GM18870 (cell line): ENCODE measurements at regions not wholly inside any gene's neighbourhood (a gene's known extent, or its start where the extent isn't known, plus 50 kb on each side); places are given as distances from the start of the nearest gene placed in this dataset.

Experiments
- ATAC-seq: cut with Tn5 transposase; IDR thresholded peaks from one replicate; pipeline ENCODE4 v1.9.1; 2021; ENCODE audit warnings: moderate library complexity; ENCODE audit not compliant: unreplicated experiment

GRCh38 chrX:16488959-16489358 lies 161.0 kb upstream of the S100G start:
- no peak for ATAC-seq

GRCh38 chrX:16491461-16491860 lies 158.5 kb upstream of the S100G start:
- ATAC-seq = no peak

- no peak for ATAC-seq
Measured at GRCh38 chrX:16496175-16496574, 153.8 kb upstream of the S100G start.

- ATAC-seq = no peak
Measured at GRCh38 chrX:16511796-16512776, 137.9 kb upstream of the S100G start.

- ATAC-seq = no peak
Measured at GRCh38 chrX:16516232-16516876, 133.6 kb upstream of the S100G start.

GRCh38 chrX:16517039-16517605 lies 132.8 kb upstream of the S100G start:
- no peak for ATAC-seq

GRCh38 chrX:16518131-16518530 lies 131.8 kb upstream of the S100G start:
- no peak for ATAC-seq

- no peak for ATAC-seq
Measured at GRCh38 chrX:16524316-16524715, 125.6 kb upstream of the S100G start.

GRCh38 chrX:16526003-16526402 lies 124.0 kb upstream of the S100G start:
- no peak for ATAC-seq

- no peak for ATAC-seq
Measured at GRCh38 chrX:16528620-16529019, 121.3 kb upstream of the S100G start.
